ENCODE measurements at regions not wholly inside any gene's neighbourhood (a gene's known extent, or its start where the extent isn't known, plus 50 kb on each side); places are given as distances from the start of the nearest gene placed in this dataset.

GRCh38 chr3:73321286-73321999, 260.0 kb downstream of the EBLN2 start:
- no peak for TF ChIP-seq CTCF (IDR thresholded peaks at IDR 0.05; ENCODE audit: low read length)
- TF ChIP-seq EZH2 (IDR thresholded peaks at IDR 0.05; ENCODE audit: borderline replicate concordance, low read length): no peak
